ENCODE measurements at regions not wholly inside any gene's neighbourhood (a gene's known extent, or its start where the extent isn't known, plus 50 kb on each side); places are given as distances from the start of the nearest gene placed in this dataset.

GRCh38 chr19:27654266-27654990 lies 1558.5 kb downstream of the UQCRFS1 start:
- TF ChIP-seq, protein P1, sequence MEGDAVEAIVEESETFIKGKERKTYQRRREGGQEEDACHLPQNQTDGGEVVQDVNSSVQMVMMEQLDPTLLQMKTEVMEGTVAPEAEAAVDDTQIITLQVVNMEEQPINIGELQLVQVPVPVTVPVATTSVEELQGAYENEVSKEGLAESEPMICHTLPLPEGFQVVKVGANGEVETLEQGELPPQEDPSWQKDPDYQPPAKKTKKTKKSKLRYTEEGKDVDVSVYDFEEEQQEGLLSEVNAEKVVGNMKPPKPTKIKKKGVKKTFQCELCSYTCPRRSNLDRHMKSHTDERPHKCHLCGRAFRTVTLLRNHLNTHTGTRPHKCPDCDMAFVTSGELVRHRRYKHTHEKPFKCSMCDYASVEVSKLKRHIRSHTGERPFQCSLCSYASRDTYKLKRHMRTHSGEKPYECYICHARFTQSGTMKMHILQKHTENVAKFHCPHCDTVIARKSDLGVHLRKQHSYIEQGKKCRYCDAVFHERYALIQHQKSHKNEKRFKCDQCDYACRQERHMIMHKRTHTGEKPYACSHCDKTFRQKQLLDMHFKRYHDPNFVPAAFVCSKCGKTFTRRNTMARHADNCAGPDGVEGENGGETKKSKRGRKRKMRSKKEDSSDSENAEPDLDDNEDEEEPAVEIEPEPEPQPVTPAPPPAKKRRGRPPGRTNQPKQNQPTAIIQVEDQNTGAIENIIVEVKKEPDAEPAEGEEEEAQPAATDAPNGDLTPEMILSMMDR (IDR thresholded peaks at IDR 0.05), result no peak

DNA sequence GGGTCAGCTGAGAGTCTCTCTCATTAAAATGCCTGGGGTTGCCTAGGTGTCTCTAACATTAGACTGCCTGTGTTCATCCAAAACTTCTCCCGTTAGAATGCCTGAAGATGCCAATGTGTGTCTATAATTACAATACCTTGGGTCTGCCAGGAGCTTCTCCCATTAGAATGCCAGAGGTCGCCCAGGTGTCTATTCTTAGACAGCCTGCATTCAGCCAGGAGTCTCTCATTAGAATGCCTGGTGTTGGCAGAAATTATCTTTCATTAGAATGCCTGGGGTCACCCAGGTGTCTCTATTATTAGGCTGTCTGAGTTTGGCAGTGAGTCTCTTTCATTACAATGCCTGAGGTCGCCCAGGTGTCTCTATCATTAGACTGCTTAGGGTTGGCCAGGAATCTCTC lies 1560.2 kb downstream of the UQCRFS1 start:
- TF ChIP-seq, protein P1 (IDR thresholded peaks at IDR 0.05), result no peak

GRCh38 chr19:27652281-27652680 lies 1560.7 kb downstream of the UQCRFS1 start:
- TF ChIP-seq, protein P1 (IDR thresholded peaks at IDR 0.05), result no peak

DNA sequence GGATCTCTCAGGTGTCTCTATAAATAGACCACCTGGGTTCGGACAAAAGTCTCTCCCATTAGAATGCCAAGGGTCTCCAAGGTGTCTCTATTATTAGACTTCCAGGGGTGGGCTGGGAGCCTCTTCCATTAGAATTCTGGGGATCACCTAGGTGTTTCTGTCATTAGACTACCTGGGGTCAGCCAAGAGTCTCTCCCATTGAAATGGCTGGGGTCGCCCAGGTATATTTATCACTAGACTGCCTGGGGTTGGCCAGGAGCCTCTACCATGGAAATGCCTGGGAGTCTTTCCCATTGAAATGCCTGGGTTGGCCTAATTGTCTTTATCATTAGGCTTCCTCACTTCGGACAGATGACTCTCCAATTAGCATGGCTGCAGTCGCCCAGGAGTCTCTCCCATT lies 1565.5 kb downstream of the UQCRFS1 start:
- TF ChIP-seq, protein P1 (IDR thresholded peaks at IDR 0.05), result no peak

GRCh38 chr19:27635401-27635800 lies 1577.5 kb downstream of the UQCRFS1 start:
- TF ChIP-seq, protein P1 (IDR thresholded peaks at IDR 0.05), result no peak

DNA sequence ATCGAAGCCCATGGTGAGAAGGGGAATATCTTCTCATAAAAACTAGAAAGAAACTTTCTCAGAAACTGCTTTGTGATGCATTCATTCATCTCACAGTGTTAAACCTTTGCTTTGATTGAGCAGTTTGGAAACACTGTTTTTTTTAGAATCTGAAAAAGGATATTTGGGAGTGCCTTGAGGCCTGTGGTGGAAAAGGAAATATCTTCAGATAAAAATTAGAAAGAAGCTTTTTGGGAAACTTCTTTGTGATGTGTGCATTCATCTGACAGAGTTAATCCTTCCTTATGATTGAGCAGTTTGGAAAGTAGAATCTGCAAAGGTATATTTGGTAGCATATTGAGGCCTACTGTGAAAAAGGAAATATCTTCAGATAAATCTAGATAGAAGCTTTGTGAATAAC lies 1594.9 kb downstream of the UQCRFS1 start:
- TF ChIP-seq, protein P1 (IDR thresholded peaks at IDR 0.05), result no peak

DNA sequence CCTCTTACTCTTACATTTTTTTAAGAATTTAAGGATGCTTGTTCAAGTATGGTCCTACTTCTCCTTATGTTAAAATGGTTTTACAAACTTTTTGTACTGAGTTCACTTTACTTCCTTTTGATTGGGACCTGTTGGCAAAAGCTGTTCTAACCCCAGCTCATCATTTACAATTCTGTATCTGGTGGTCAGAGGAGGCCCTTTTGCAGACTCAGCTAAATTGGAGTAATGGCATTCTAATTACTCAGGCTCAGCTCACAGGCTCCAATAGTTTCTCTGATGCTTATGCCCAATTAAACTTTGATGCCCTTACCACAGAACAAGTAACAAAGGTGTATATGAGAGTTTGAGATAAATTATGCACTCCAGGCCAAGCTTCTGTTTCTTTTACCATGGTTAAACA lies 1632.0 kb downstream of the UQCRFS1 start:
- TF ChIP-seq, protein P1 (IDR thresholded peaks at IDR 0.05), result no peak

All from LNCAP (cell line).